Spleen (tissue), 7 donors: ENCODE measurements at regions not wholly inside any gene's neighbourhood (a gene's known extent, or its start where the extent isn't known, plus 50 kb on each side); places are given as distances from the start of the nearest gene placed in this dataset.

ENCODE experiments used
- CTCF ChIP-seq, 11 experiments: fragments of 200-600 bp in 7 of 11; fragments of 450-650 bp in 4 of 11; sonication (generic) in 4 of 11; IDR thresholded peaks in 8 of 11; conservative IDR thresholded peaks in 3 of 11; 1 replicate in 7 of 11; 2 replicates in 4 of 11; pipeline versions ENCODE4 v1.4.0 to v1.8.0; 2016 to 2021; ENCODE audit warnings: antibody characterized with exemption in 11 of 11, inconsistent platforms in 4 of 11, mild to moderate bottlenecking in 1 of 11
- POLR2AphosphoS5 ChIP-seq, 3 donors: sonication (generic); formaldehyde crosslinking; IDR thresholded peaks; one replicate each; pipeline ENCODE4 v1.5.1; 2017; ENCODE audit warnings: antibody characterized with exemption in 3 of 3
- donor health status: DM: no; HTN: no; CAD: no; lungs with moderate emphysema.
- donor health status: DM: no; HTN: no; CAD: no.
- donor health status: DM: no; HTN: no; CAD: no.

GRCh38 chr13:42458193-42458592 lies 115.8 kb upstream of the TNFSF11 start:
- TF ChIP-seq CTCF (IDR thresholded peaks at IDR 0.05 in 8 of 11, conservative IDR thresholded peaks at IDR 0.05 in 3 of 11) (no peak), POLR2AphosphoS5 (IDR thresholded peaks at IDR 0.05) (no peak)
